ENCODE measurements at regions not wholly inside any gene's neighbourhood (a gene's known extent, or its start where the extent isn't known, plus 50 kb on each side); places are given as distances from the start of the nearest gene placed in this dataset.
"Not testable (repeated sequence)": the region's sequence is repeated elsewhere in the genome, so short reads cannot be mapped to it uniquely, and the experiment has no call there.

DNA sequence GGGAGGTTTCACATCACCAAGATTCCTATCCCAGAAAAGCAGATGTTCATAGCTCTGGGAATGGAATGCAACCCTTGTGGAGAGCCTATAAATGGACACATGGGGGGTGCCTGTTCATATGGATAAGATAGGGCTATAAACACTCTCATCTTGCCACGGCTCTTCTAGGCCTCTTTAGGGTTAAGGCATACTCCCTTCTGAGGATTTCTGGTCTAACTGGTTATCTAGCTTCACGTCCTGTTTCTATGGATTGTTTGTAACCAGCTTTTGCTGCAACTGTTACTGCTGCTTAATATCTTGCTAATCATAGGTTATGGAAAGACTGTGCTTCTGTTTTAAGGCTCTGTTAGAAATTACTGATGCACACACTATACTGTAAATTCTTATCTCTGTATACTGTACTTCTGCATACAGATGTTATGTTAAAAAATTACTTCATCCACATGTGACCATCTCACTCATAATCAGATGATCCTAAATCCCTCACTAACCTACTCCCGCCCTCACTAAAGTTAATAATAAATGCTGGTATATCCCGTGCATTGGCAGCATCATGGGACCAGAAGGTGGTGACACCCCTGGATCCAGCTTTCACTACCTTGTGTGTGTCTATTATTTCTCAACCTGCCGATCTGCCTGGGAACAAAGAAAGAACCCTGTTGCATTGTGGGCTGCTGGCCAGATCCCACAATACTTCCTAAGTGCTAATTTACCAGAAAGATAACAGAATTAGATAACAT lies 68.7 kb downstream of the PRKAB2 start:
- DNase-seq (ENCODE audit: low spot score) = not testable (repeated sequence)

DNA sequence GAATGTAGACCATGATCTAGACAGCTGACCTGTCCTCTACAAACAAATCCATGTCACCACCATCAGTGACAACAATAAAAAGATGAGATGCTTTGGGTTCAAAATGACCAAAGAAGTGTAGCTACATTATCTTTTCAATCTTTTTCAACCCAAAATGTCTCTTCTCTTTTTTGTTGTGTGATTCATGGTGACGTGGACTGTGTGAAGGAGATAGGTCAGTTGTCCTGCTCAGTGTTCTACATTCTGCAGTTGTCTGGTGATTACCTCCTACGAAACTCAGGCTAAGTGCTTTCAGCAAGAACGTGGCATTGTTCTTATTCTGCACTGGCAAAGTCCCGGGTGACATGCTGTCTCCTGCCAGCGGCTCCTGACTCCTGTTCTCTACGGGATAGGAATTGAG lies 73.1 kb downstream of the PRKAB2 start:
- no peak for DNase-seq (ENCODE audit: low spot score)

DNA sequence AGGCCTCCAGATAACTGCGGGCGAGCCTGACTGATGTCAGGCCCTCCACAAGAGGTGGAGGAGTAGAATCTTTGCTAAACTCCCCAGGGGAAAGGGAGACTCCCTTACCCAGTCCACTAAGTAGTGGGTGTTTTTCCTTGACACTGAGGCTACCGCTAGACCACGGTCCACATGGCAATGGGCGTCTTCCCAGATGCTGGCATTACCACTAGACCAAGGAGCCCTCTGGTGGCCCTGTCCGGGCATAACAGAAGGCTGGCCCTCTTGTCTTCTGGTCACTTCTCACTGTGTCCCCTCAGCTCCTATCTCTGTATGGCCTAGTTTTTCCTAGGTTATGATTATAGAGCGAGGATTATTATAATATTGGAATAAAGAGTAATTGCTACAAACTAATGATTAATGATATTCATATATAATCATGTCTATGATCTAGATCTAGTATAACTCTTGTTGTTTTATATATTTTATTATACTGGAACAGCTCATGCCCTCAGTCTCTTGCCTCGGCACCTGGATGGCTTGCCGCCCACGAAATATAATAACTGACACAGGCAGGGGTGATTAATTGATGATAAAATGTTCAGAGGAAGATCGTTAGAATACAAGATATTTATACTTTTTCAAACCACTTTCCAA lies 73.8 kb downstream of the PRKAB2 start:
- not testable (repeated sequence) for DNase-seq (ENCODE audit: low spot score)

DNA sequence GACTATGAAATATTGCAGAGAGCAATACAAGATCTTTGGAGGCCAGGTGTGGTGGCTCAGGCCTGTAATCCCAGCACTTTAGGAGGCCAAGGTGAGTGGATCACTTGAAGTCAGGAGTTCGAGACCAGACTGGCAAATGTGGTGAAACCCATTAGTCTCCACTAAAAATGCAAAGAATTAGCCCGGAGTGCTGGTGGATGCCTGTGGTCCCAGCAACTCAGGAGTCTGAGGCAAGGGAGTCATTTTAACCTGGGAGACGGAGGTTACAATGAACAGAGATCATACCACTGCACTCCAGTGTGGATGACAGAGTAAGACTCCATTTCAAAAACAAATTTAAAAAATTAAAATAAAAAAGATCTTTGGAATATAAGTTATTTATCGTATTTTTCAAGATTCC lies 76.6 kb downstream of the PRKAB2 start:
- DNase-seq (ENCODE audit: low spot score) = no peak

DNA sequence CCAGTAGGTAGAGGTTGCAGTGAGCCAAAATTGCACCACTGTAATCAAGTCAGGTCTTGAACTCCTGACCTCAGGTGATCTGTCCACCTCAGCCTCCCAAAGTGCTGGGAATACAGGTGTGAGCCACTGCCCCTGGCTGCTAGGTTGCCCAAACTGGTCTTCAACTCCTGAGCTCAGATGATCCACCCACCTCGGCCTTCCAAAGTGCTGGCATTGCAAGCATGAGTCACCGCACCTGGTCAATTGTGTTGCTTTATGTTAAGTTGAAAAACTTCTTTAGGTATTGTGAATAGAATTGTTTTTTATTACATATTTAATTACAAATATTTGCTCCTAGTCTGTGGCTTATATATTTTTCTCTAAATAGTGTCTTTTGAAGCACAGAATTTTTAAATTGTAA lies 80.5 kb downstream of the PRKAB2 start:
- DNase-seq (ENCODE audit: low spot score) = no peak

DNA sequence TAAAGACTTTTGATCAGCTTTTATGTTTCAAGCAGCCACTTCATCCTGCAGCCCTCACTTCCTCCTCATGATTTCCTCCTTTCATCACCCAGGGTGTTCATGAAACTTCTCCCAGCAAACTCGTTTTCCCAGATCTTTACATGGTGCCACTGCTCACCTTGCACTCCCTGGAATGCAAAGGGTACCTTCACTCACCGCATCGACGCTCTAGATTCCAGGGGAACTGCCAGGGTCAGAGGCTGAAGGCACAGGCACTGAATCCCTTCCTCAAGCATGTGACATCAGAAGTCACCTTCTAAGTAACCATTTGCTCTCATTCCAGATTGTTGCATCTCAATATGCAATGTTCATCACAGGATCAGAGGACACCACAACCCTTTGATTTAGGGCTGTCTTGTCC lies 82.8 kb downstream of the PRKAB2 start:
- no peak for DNase-seq (ENCODE audit: low spot score)

DNA sequence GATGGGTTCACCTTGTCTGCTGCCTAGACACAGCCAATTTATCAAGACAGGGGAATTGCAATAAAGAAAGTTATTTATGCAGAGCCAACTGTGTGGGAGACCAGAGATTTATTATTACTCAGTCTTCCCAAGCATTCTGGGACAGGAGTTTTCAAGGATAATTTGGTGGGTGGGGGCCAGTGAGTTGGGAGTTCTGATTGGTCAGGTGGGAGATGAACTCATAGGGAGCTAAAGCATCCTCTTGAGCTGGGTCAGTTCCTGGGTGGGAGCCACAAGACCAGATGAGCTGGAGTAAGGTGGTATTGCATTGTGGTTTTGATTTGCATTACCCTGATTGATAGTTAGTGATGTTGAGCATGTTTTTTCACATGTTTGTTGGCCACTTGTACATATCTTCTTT lies 86.1 kb downstream of the PRKAB2 start:
- DNase-seq (ENCODE audit: low spot score) = no peak

DNA sequence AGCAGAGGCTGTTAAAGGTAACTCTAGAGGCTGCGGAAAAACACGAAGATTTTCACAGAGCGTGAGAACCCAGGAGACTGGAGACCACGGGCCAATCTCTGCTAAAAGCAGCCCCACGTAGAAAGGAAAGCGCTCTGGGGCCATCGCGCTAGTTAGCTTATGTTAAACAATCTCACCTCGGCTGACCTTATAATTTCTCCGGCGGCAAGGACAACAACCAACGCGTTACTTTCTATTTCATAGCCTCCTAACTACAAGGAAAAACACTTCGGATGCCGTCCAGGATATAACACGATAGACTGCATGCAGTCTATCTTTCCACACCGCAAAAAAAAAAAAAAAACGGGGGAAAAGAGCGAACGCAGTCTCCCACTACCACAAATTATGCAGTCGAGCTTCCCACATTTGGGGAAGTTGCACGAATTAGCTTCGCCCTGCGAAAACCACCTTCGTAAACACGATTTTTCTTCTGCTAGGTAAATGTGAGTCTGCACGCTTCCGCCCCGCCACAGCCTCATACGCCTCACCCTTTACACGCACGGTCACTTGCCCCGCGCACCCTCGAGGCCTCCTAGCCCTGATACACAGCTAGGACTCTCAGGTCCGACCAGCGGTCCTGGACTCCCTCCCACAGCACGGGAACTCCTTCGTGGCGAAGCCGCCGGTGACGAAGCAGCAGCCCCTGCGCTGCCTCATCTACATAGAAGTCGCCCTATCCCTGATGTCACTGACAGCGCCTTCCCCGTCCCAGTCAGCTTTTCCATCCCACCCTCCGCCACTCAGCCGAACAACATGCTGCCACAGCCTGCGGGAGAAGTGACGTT lies 87.8 kb downstream of the PRKAB2 start:
- DNase-seq (ENCODE audit: low spot score) = peak; percentile 66

DNA sequence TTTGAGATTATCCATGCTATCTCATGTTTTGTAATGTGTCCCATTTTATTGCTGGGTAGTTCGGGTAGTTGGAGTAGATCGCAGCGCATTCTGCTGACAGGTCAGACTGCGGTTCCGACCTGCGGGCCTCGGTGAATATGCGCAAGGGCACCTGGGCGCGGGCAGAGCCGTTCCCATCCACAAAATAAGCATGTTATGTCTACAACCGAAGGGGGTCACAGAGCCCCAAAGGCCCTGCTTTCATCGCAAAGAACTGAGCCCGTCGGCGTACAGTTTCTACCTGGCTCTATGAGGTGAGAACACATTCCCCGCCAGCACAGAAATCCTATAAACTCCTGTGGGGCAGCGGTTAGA lies 88.4 kb downstream of the PRKAB2 start:
- no peak for DNase-seq (ENCODE audit: low spot score)

DNA sequence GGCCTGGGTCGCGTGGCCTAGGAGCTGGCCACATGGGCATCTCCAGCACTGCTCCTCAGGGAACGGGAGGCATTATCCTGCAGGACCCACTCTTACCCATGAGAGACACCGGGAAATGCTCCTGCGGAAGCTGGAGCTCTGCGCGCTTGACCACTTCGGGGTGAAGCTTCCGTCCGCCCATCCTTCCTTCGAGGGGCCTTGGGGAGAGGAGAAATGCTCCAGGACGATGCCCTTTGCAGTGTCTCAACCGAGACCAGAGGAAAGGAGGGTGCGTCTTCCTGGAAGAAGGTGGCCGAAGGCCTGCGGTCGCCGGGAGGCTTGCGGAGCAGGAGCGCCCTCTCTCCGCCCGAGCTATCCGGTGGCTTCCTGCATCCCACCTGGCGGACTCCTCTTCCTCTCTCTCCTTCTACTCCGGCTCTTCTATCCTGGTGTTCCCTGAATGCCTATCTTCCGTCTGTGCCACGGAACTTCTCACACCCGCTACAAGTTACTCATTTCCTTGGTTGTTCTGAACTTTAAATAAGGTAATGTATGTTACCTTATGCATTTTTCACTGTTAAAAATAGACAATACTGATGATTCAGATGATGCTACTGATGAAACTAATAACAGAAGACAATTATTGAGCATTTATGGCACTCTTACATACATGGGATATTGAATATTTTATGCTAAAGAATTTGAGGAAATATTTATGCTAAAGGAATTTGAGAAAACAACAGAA lies 91.4 kb downstream of the PRKAB2 start:
- no peak for DNase-seq (ENCODE audit: low spot score)

DNA sequence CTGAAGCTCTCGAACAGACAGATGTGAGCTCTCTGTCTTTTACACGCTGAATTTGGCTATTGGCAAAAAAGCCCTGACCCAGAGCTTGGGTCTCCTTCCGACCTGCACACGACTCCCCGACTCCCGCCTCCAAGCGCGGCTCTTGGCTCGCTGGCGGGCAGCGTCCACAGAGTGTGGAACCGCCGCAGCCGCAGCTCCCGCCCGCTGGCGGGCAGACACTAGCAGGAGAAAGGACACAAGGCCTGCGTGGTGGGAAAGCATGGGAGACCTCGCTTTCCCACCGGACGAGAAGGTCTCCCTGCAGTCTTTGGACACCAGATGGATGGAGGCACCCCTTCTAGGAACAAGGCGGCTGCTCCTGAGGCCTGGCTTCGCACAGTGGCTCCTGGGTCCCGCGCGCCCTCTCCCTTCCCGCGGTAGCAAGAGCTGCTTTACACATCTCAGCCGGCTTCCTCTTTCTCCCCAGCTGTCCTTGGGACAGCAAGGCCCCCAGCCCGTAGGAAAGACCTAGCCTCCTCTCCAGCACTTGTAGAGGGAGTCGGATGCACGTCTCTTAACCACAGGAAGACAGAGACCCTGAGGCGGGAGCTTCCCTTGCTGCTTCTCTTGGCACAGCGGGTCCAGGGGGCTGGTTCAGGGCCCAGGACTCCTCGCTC lies 92.1 kb downstream of the PRKAB2 start:
- DNase-seq (ENCODE audit: low spot score) = no peak

DNA sequence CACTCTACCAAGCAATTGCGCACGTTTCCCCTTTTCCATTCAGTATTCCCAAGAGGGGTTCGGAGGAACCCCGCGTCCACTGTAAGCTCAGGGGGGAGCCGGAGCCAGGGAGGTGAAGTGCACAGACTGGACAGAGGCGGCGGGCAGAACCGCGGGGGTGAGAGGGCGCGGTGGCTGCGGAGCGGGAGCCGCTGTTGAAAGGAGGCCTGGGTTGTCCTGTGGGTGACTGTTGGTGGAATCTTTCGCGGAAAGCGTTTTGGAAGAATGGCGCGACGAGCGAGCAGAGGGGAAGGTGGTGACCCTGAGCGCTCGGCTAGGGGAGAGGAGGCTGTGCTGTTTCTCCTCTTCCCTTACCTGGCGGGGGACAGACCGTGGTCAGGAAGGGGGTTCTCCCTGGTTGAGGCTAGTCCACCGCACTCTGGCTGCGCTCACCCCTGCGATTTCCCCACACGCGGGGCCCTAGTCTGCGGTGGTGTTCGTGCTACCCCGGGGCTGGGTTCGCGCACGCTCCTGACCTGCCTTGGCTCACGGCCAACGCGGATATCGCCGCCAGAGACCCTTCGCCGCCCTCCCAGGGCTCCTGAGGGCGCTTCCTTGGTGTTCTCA lies 92.8 kb downstream of the PRKAB2 start:
- no peak for DNase-seq (ENCODE audit: low spot score)

DNA sequence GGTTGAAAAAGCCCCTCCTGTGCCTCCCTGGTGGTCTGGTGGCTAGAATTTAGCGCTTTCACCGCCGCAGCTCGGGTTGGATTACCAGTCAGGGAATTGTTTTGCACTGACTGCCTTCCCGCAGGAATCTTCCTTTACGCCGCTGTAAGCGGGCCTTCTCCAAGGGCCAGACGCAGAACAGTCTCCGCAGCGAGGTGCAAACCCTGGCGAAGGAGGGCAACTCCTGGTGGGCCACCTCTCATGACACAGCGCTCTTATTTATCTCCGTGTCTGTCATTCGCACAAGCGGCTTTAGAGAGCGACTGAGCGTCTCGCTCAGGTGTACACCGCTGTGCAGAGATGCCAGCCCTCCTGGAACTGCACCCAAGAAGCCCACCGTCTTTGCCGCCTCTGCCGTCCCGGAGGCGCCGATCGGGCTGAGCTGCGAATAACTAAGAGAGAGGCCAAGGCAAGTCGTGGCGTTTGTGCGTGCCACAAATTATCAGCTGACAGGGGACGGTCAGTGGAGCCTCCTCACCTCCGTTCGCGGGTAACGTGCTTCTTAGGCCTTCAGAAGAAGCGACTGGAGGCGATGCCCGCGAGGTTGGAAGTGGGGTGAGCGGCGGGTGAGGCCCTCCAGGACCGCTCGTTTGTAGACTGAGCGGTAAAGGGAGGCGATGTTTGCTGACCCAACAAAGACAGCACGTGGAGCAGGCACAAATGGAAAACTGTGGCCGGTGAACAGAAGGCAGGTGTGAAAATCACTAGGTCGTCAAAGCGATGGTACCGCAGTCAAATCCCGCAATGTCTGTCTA lies 93.5 kb downstream of the PRKAB2 start:
- DNase-seq (ENCODE audit: low spot score) = no peak

DNA sequence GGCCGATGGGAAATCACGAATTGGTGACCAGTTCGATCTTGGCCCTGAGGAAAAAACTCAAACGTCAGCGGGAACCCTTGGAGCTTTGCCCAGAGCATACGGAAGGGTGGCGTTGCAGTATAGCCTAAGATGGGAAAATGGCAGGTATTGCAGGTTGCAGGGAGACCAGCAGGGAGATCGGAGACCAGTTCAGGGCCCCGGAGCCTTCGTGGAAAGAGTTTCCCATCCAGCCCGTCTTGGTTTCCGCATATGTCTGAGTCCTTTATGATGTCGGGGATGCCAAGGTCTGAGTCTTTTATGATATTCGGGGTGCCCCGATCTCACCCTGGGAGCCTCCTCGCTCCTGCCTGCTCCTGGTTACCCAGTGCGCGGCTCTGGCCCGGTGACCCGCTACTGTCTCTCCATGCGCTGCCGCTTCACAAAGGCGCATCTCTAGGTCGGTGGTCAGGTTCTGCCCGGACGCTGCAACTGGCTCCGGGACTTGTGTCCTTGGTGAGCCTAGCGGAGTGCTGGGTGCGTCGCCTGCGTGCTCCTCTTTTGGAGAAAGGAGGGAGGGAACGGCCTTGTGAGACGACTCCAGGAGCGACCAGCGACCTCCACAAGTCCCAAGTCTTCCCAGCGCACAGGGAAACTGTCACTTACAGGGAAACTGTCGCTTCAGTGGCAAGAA lies 94.2 kb downstream of the PRKAB2 start:
- DNase-seq (ENCODE audit: low spot score) = no peak

DNA sequence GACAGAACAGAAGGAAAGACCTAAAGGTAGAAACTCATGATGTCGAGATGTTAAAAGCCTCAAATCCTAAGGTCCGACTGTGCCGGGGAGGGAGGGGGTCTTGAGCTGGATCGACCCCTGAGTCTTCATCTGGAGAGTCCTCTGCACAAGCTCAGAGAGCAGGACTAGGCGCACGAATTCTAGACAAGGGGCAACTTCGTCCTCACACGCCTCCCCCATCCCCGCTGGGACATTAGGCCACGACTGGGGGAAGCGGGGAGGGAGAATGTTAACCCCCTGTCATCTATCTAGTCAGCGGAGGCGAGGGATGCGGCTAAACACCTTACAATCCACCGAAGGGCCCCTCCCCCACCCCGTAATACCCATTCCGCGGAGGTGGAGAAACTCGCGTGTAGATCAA lies 94.7 kb downstream of the PRKAB2 start:
- DNase-seq (ENCODE audit: low spot score) = no peak

DNA sequence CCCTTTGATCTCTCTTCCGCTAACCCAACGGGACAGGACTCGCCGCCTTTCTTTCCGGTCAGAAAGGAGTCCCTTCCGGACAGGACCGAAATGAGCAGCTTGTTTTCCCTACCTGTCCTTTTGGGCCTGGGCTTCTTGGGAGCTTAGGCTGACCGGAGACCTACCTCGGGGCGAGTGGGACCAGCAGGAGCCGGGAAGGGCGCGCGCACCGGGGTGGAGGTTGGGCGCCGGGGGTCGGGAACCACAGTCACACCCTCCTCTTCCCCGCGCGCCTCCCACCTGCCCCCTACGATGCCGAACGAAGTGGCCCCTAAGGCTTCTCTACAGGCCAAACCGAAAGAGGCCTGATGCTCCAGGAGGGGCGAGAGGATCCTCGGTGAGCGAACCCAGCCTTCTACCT lies 95.2 kb downstream of the PRKAB2 start:
- no peak for DNase-seq (ENCODE audit: low spot score)

DNA sequence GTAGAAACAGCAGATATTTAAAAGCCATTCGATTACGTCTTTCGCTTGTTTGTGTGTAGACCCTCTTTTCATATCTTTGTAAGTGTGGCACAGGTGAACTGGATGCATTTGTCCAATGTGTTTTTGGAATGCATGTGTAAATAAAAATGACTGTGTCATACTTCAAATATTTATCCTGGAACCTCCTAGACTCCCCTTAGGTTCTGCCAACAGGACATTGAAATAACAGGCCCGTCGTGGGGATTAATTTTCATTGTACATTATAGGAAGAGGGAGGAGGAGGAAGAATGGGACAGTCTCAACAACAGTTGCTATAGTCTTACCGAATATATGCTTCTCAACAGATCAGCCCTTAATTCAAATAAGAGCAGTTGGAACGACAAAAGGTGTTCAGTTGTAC lies 95.8 kb downstream of the PRKAB2 start:
- no peak for DNase-seq (ENCODE audit: low spot score)

DNA sequence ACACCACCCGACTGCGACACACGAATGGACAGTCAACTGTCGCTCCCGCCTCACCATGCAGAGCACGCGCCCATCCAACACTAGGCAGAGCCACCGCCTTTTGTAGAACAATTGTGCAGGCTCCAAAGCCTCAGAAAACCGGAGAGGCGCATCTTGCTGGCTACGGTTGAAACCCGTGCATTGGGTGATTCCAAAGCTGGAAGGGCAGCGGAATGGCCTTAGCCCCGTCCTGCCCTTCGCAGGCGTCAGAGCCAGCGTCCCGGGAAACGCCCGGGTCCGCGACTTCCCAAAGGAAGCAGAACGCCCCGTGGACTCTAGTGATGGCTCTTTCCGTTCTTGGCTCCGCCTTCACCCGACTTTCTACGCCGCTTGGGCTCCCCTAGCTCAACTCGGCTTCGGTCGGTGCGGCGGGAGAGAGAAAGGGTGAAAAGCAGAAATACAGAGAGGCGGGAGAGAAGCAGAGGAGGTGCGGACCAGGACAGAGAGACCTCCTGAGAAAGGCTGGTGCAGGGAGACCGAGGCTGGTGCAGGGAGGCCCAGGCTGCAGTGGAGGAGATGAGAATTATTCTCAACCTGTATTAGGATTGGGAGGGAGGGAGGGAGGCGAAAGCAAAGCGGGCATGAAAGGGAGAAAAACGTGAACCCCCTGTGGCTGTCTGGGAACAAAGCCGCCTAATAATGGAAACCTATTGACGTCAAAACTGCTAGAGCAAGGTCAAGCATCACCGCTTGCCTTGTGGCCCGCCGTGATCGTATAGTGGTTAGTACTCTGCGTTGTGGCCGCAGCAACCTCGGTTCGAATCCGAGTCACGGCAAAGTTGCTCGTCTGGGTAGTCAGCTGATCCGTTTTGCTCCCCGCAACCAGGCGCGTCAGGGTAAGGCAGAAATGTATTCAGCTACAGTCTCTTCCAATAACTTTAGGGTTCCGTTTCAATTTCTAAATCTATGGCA lies 99.5 kb downstream of the PRKAB2 start:
- peak; percentile 11 for DNase-seq (ENCODE audit: low spot score)

DNA sequence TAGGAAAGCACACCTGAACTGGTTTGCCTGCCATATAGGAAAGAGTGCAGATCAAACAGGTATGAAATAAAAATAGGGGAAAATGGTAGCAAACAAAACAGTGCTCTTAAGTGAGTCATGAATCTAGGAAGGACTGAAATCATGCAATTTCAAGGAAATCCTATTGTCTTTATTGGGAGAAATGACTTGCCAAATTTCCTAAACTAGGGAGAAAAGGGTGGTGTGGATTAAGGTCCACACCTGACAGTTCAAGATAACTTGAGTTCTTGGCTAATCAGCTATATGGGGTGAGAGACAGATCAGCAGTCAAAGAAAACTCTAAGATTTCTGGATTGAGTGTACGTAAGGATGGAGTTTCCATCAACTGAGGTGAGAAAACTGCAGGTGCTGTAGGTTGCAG lies 101.1 kb downstream of the PRKAB2 start:
- no peak for DNase-seq (ENCODE audit: low spot score)
